ENCODE measurements at regions not wholly inside any gene's neighbourhood (a gene's known extent, or its start where the extent isn't known, plus 50 kb on each side); places are given as distances from the start of the nearest gene placed in this dataset.

DNA sequence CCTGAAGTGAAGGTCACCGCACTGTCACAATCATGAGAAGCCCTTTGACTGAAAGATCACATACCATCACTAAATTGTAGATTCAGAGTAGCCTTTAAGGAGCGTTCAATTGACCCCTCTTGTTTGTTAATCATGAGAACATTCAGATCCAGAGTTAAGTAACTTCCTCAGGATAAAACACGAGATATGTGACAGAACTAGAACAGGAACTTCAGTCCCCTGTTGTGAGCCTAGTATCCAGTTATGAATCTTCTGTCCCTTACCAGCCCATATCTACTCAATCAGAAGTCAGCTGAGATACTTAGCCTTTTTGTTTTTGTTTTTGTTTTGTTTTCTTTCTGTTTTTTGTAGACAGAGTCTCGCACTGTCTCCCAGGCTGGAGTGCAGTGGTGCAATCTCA lies 547.3 kb downstream of the DTWD2 start:
- H2BK15ac ChIP-seq (ENCODE audit: low read depth, low read length): no peak overlapping the region
- Mint-ChIP-seq H3K4me1 (peaks cover 21 to 26% of the 10 kb centered on the region in 2 experiments), H3K4me3 (no peak overlapping the region), H3K27me3 (ENCODE audit: low read depth) (no peaks in the 10 kb centered on the region), H3K27ac (no peak overlapping the region), H3K36me3 (ENCODE audit: insufficient read depth in 1 of 3, low read depth in 3 of 3) (peaks cover 2 to 22% (median 4%) of the 10 kb centered on the region in 3 experiments; a peak in 5 of 7 replicates), H3K9me3 (peaks cover 4 to 8% of the 10 kb centered on the region in 2 experiments; a peak in 4 of 5 replicates)
- DNase-seq: no peak
- no peak overlapping the region for H3K4me2 ChIP-seq (ENCODE audit: insufficient read depth, insufficient read length, low read length)
- no CpG with 5 or more reads among the region's 4 CpGs for WGBS (ENCODE audit: extremely low coverage, insufficient read length, low lambda C conversion rate)
- H3T11ph ChIP-seq (ENCODE audit: low read length): no peak overlapping the region
- H3K27me3 ChIP-seq (ENCODE audit: insufficient read depth, low read length): no peaks in the 10 kb centered on the region
- no peak overlapping the region for H2BK20ac ChIP-seq (ENCODE audit: low read depth, low read length, poor library complexity, severe bottlenecking)
- H3K14ac ChIP-seq (ENCODE audit: insufficient read depth, low read length): no peak overlapping the region
- H3K9me3 ChIP-seq (ENCODE audit: control insufficient read depth, low read depth, low read length): no peaks in the 10 kb centered on the region
- no peak overlapping the region for H2AFZ ChIP-seq (ENCODE audit: low read length)
- no peak overlapping the region for H2BK120ac ChIP-seq (ENCODE audit: low read depth, low read length, poor library complexity, severe bottlenecking)
- H3K79me1 ChIP-seq (ENCODE audit: insufficient read depth, low read depth, low read length, poor library complexity, severe bottlenecking): no peaks in the 10 kb centered on the region
- H4K5ac ChIP-seq (ENCODE audit: insufficient read length, low read depth, low read length): no peak overlapping the region
- H2AK5ac ChIP-seq (ENCODE audit: insufficient read length, low read length): no peak overlapping the region
- no peak overlapping the region for H2BK12ac ChIP-seq (ENCODE audit: insufficient read length, low read depth, low read length)
- no peak overlapping the region for H3K27ac ChIP-seq (ENCODE audit: insufficient read length, low read depth, low read length)
- no peak overlapping the region for H4K8ac ChIP-seq (replicated peaks; ENCODE audit: insufficient read length, low read depth, low read length)
- no peak overlapping the region for H2BK5ac ChIP-seq (ENCODE audit: insufficient read length, low read length)
- no peak overlapping the region for H4K91ac ChIP-seq (ENCODE audit: insufficient read length, low read depth, low read length)
- TF ChIP-seq, protein P1, sequence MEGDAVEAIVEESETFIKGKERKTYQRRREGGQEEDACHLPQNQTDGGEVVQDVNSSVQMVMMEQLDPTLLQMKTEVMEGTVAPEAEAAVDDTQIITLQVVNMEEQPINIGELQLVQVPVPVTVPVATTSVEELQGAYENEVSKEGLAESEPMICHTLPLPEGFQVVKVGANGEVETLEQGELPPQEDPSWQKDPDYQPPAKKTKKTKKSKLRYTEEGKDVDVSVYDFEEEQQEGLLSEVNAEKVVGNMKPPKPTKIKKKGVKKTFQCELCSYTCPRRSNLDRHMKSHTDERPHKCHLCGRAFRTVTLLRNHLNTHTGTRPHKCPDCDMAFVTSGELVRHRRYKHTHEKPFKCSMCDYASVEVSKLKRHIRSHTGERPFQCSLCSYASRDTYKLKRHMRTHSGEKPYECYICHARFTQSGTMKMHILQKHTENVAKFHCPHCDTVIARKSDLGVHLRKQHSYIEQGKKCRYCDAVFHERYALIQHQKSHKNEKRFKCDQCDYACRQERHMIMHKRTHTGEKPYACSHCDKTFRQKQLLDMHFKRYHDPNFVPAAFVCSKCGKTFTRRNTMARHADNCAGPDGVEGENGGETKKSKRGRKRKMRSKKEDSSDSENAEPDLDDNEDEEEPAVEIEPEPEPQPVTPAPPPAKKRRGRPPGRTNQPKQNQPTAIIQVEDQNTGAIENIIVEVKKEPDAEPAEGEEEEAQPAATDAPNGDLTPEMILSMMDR (conservative IDR thresholded peaks at IDR 0.05): no peak
- H3K23ac ChIP-seq (ENCODE audit: insufficient read length, low read depth, low read length): no peak overlapping the region
- no peaks in the 10 kb centered on the region for H3K23me2 ChIP-seq (ENCODE audit: insufficient read length, low read depth, low read length, poor library complexity, severe bottlenecking)
- H3K79me2 ChIP-seq (ENCODE audit: insufficient read depth, low read length): no peaks in the 10 kb centered on the region
- no peak overlapping the region for H3K56ac ChIP-seq (ENCODE audit: insufficient read length, low read depth, low read length)
- no peak overlapping the region for H3K9ac ChIP-seq (ENCODE audit: extremely low read depth, insufficient read length, low read length)
- no peak overlapping the region for H3K4ac ChIP-seq (ENCODE audit: low read depth, low read length)
- no peaks in the 10 kb centered on the region for H4K20me1 ChIP-seq (ENCODE audit: control insufficient read depth, insufficient read depth, insufficient read length)
- no peak overlapping the region for H3K18ac ChIP-seq (ENCODE audit: insufficient read length, low read depth, low read length)
- no peaks in the 10 kb centered on the region; the same call in 1 of the 2 replicates for H3K4me1 ChIP-seq (ENCODE audit: insufficient read depth, low read length)
